Ishikawa (cell line): ENCODE measurements at regions not wholly inside any gene's neighbourhood (a gene's known extent, or its start where the extent isn't known, plus 50 kb on each side); places are given as distances from the start of the nearest gene placed in this dataset.

Source experiments
- EP300 ChIP-seq: IDR thresholded peaks from 2 replicates; pipeline ENCODE4 v1.6.1; 2012; ENCODE audit warnings: borderline replicate concordance
- MAX ChIP-seq: IDR thresholded peaks from 2 replicates; pipeline ENCODE4 v1.6.1; 2012
- RAD21 ChIP-seq: IDR thresholded peaks from 2 replicates; pipeline ENCODE4 v1.6.1; 2012; ENCODE audit warnings: low read depth
- REST ChIP-seq: IDR thresholded peaks from 2 replicates; pipeline ENCODE4 v1.6.1; 2012; ENCODE audit warnings: low read depth, mild to moderate bottlenecking
- TAF1 ChIP-seq: IDR thresholded peaks from 2 replicates; pipeline ENCODE4 v1.6.1; 2012; ENCODE audit warnings: low read depth, mild to moderate bottlenecking
- TCF12 ChIP-seq: IDR thresholded peaks from 2 replicates; pipeline ENCODE4 v1.6.1; 2012; ENCODE audit warnings: low read depth
- YY1 ChIP-seq: IDR thresholded peaks from 2 replicates; pipeline ENCODE4 v1.6.1; 2012; ENCODE audit warnings: low read depth

- no peak for TF ChIP-seq MAX
- TF ChIP-seq TAF1, result no peak
- no peak for TF ChIP-seq EP300
- TF ChIP-seq RAD21, result no peak; the same call in 1 of the 2 replicates
- no peak for TF ChIP-seq REST
- TF ChIP-seq YY1, result no peak
- no peak for TF ChIP-seq TCF12
Measured at GRCh38 chr3:177286034-177286433, 88.8 kb upstream of the TBL1XR1 start.
